ENCODE measurements at regions not wholly inside any gene's neighbourhood (a gene's known extent, or its start where the extent isn't known, plus 50 kb on each side); places are given as distances from the start of the nearest gene placed in this dataset.

DNA sequence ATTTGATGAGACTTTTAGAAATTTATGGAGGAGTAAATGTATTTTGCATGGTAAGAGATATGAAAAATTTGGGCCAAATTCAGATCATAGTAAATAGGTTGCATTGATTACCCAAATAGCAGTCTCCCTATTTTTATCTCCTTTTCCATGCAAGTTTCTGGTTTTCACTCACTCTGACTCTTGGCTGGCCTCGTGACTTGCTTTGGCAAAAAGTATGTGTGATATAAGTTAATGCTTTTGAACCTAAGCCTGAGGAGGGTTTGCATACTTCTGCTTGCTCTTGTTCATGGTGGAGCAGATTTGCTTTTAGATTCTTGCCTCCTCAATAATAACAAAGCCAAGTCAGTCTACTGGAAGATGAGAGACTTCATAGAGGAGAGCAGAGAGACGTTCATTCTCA lies 1045.9 kb upstream of the CDH8 start:
- H3K4me3 ChIP-seq (ENCODE audit: low read length): no peak overlapping the region
- Mint-ChIP-seq H3K4me1 (ENCODE audit: low read depth) (no peaks in the 10 kb centered on the region), H3K27ac (no peak overlapping the region), H3K9me3 (peaks cover 4% of the 10 kb centered on the region), H3K36me3 (ENCODE audit: low read depth) (no peaks in the 10 kb centered on the region), H3K27me3 (no peaks in the 10 kb centered on the region), H3K4me3 (no peak overlapping the region)
- H3K4me1 ChIP-seq (ENCODE audit: insufficient read depth, low read length): no peaks in the 10 kb centered on the region
- no peak overlapping the region for H3K27ac ChIP-seq (ENCODE audit: low read depth in 1 of 2, low read length in 2 of 2)
- H3K36me3 ChIP-seq (ENCODE audit: insufficient read depth, low read length): no peaks in the 10 kb centered on the region
- TF ChIP-seq CTCF (IDR thresholded peaks at IDR 0.05): no peak
- ChIA-PET POLR2A (no interaction called here), CTCF (no interaction called here)
- DNase-seq: no peak
- no peak for ATAC-seq (ENCODE audit: poor library complexity)
- H3K9me3 ChIP-seq (ENCODE audit: control insufficient read depth in 1 of 2, insufficient read depth in 1 of 2, low read length in 2 of 2): no peaks in the 10 kb centered on the region
- intact Hi-C loops (cut with DNase I, micrococcal nuclease): no loop called here
- no peaks in the 10 kb centered on the region for H3K27me3 ChIP-seq (ENCODE audit: control insufficient read depth in 1 of 2, insufficient read depth in 2 of 2, low read length in 2 of 2)

- no peaks in the 10 kb centered on the region for H3K36me3 Mint-ChIP-seq (ENCODE audit: low read depth)
- ATAC-seq (ENCODE audit: poor library complexity) (no peak), DNase-seq (no peak)
- H3K27ac Mint-ChIP-seq: no peak overlapping the region
- ChIA-PET POLR2A (no interaction called here), CTCF (interaction anchor here (0.6 kb wide), 1 partner anchor 13 kb away, joined by 3 read pairs; no protein-coding TSS in a partner anchor)
- Histone ChIP-seq H3K9me3 (ENCODE audit: control insufficient read depth in 1 of 2, insufficient read depth in 1 of 2, low read length in 2 of 2) (no peaks in the 10 kb centered on the region), H3K4me1 (ENCODE audit: insufficient read depth, low read length) (no peaks in the 10 kb centered on the region), H3K27ac (ENCODE audit: low read depth in 1 of 2, low read length in 2 of 2) (no peak overlapping the region), H3K36me3 (ENCODE audit: insufficient read depth, low read length) (no peaks in the 10 kb centered on the region), H3K4me3 (ENCODE audit: low read length) (no peak overlapping the region), H3K27me3 (ENCODE audit: control insufficient read depth in 1 of 2, insufficient read depth in 2 of 2, low read length in 2 of 2) (no peaks in the 10 kb centered on the region)
- TF ChIP-seq CTCF (IDR thresholded peaks at IDR 0.05): no peak
- peaks cover 9% of the 10 kb centered on the region for H3K9me3 Mint-ChIP-seq
- no peaks in the 10 kb centered on the region for H3K4me1 Mint-ChIP-seq (ENCODE audit: low read depth)
- H3K27me3 Mint-ChIP-seq: no peaks in the 10 kb centered on the region
- intact Hi-C loops (cut with DNase I, micrococcal nuclease): no loop called here
- H3K4me3 Mint-ChIP-seq: no peak overlapping the region
These were observed 1044.5 kb upstream of the CDH8 start for GRCh38 chr16:63080746-63081145.

GRCh38 chr16:63069047-63069446 lies 1032.8 kb upstream of the CDH8 start:
- DNase-seq (no peak), ATAC-seq (ENCODE audit: poor library complexity) (no peak)
- no peak for TF ChIP-seq CTCF (IDR thresholded peaks at IDR 0.05)
- no peaks in the 10 kb centered on the region for H3K4me1 ChIP-seq (ENCODE audit: insufficient read depth, low read length)
- no peak overlapping the region for H3K4me3 Mint-ChIP-seq
- H3K9me3 Mint-ChIP-seq: peaks cover 15% of the 10 kb centered on the region
- H3K4me1 Mint-ChIP-seq (ENCODE audit: low read depth): no peaks in the 10 kb centered on the region
- peaks cover 0 to 4% of the 10 kb centered on the region in 2 experiments for H3K9me3 ChIP-seq (ENCODE audit: control insufficient read depth in 1 of 2, insufficient read depth in 1 of 2, low read length in 2 of 2)
- H3K27ac ChIP-seq (ENCODE audit: low read depth in 1 of 2, low read length in 2 of 2): no peak overlapping the region
- no peaks in the 10 kb centered on the region for H3K27me3 ChIP-seq (ENCODE audit: control insufficient read depth in 1 of 2, insufficient read depth in 2 of 2, low read length in 2 of 2)
- H3K27me3 Mint-ChIP-seq: no peaks in the 10 kb centered on the region
- H3K4me3 ChIP-seq (ENCODE audit: low read length): no peak overlapping the region
- H3K36me3 Mint-ChIP-seq (ENCODE audit: low read depth): no peaks in the 10 kb centered on the region
- intact Hi-C loops (cut with DNase I, micrococcal nuclease): no loop called here
- POLR2A ChIA-PET: no interaction called here
- H3K36me3 ChIP-seq (ENCODE audit: insufficient read depth, low read length): no peaks in the 10 kb centered on the region
- CTCF ChIA-PET: no interaction called here
- no peak overlapping the region for H3K27ac Mint-ChIP-seq

Measured in CD4-positive, alpha-beta T cell (primary cell).